Calu3 (cell line): ENCODE measurements at regions not wholly inside any gene's neighbourhood (a gene's known extent, or its start where the extent isn't known, plus 50 kb on each side); places are given as distances from the start of the nearest gene placed in this dataset.
"Not testable (repeated sequence)": the region's sequence is repeated elsewhere in the genome, so short reads cannot be mapped to it uniquely, and the experiment has no call there.

Experiments
- BruUV-seq: library from RNA; stranded (reverse); fragments of 400-500 nt; replicated peaks from 2 replicates; lab custom pipeline; 2021; lab: Mats Ljungman, UMichigan
- CTCF ChIA-PET: fragments of 300-600 bp; sonication (Branson Sonifier 250); formaldehyde crosslinking; loops from one replicate; lab custom pipeline; 2022; ENCODE audit warnings: antibody characterized with exemption; lab: Charles Lee
- DNase-seq: peaks from one replicate; pipeline ENCODE4 v3.0.0; 2022
- H3K27ac Mint-ChIP-seq: one replicate; pipeline ENCODE4 v1.8.0; 2022; ENCODE audit warnings: mixed read lengths; ENCODE audit not compliant: unreplicated experiment
- H3K27me3 Mint-ChIP-seq: one replicate; pipeline ENCODE4 v1.8.0; 2022; ENCODE audit warnings: mixed read lengths; ENCODE audit not compliant: unreplicated experiment
- H3K36me3 Mint-ChIP-seq: one replicate; pipeline ENCODE4 v1.8.0; 2022; ENCODE audit warnings: mild to moderate bottlenecking, moderate library complexity, mixed read lengths; ENCODE audit not compliant: insufficient read depth, unreplicated experiment
- H3K4me1 Mint-ChIP-seq: one replicate; pipeline ENCODE4 v1.8.0; 2022; ENCODE audit warnings: mild to moderate bottlenecking, low read depth, mixed read lengths; ENCODE audit not compliant: unreplicated experiment
- H3K4me3 Mint-ChIP-seq: one replicate; pipeline ENCODE4 v1.8.0; 2022; ENCODE audit warnings: mild to moderate bottlenecking, low read depth, moderate library complexity, mixed read lengths; ENCODE audit not compliant: unreplicated experiment
- H3K9me3 Mint-ChIP-seq: one replicate; pipeline ENCODE4 v1.8.0; 2022; ENCODE audit warnings: low read depth, mixed read lengths; ENCODE audit not compliant: unreplicated experiment
- CTCF ChIP-seq: fragments of 200-600 bp; IDR thresholded peaks from one replicate; pipeline ENCODE4 v1.8.0; 2022; ENCODE audit warnings: antibody characterized with exemption; ENCODE audit not compliant: unreplicated experiment
- intact Hi-C: fragments of 100-400 bp; cut with micrococcal nuclease; formaldehyde crosslinking; loops from one replicate; pipeline ENCODE4 v1.10.0; 2022; ENCODE audit not compliant: unreplicated experiment

- H3K4me1 Mint-ChIP-seq = no peaks in the 10 kb centered on the region
- no peak overlapping the region for H3K4me3 Mint-ChIP-seq
- peaks cover 32% of the 10 kb centered on the region for H3K27me3 Mint-ChIP-seq
- CTCF ChIA-PET = no interaction called here
- TF ChIP-seq CTCF = no peak
- BruUV-seq = no TSS peak
- no peak for DNase-seq
- intact Hi-C loops = no loop called here
- H3K36me3 Mint-ChIP-seq = no peaks in the 10 kb centered on the region
- H3K27ac Mint-ChIP-seq = no peak overlapping the region
- no peaks in the 10 kb centered on the region for H3K9me3 Mint-ChIP-seq
Measured at GRCh38 chr16:58863042-58863441, 128.9 kb upstream of the GOT2 start.

- no peaks in the 10 kb centered on the region for H3K9me3 Mint-ChIP-seq
- no peak for TF ChIP-seq CTCF
- H3K27me3 Mint-ChIP-seq = peaks cover 30% of the 10 kb centered on the region
- CTCF ChIA-PET = no interaction called here
- intact Hi-C loops = no loop called here
- H3K4me1 Mint-ChIP-seq = no peaks in the 10 kb centered on the region
- no peaks in the 10 kb centered on the region for H3K36me3 Mint-ChIP-seq
- DNase-seq = no peak
- no peak overlapping the region for H3K4me3 Mint-ChIP-seq
- no TSS peak for BruUV-seq
- no peak overlapping the region for H3K27ac Mint-ChIP-seq
Measured at GRCh38 chr16:58862334-58863021, 128.4 kb upstream of the GOT2 start.

- Mint-ChIP-seq H3K9me3 (no peaks in the 10 kb centered on the region), H3K27me3 (peaks cover 24% of the 10 kb centered on the region), H3K4me3 (no peak overlapping the region), H3K4me1 (no peaks in the 10 kb centered on the region), H3K27ac (no peak overlapping the region), H3K36me3 (no peaks in the 10 kb centered on the region)
- no peak for TF ChIP-seq CTCF
- no peak for DNase-seq
- no TSS peak for BruUV-seq
- CTCF ChIA-PET = interaction anchor here (0.5 kb wide), 1 partner anchor 51 kb away, joined by 3 read pairs; no protein-coding TSS in a partner anchor
- intact Hi-C loops = no loop called here
Measured at GRCh38 chr16:58859958-58860669, 126.0 kb upstream of the GOT2 start.

GRCh38 chr16:58858577-58858976, 124.5 kb upstream of the GOT2 start:
- H3K27ac Mint-ChIP-seq, H3K4me3 Mint-ChIP-seq, CTCF ChIA-PET, H3K4me1 Mint-ChIP-seq, DNase-seq, intact Hi-C loops, H3K9me3 Mint-ChIP-seq, H3K36me3 Mint-ChIP-seq, BruUV-seq: not testable (repeated sequence)
- peaks cover 39% of the 10 kb centered on the region for H3K27me3 Mint-ChIP-seq
